ENCODE measurements at regions not wholly inside any gene's neighbourhood (a gene's known extent, or its start where the extent isn't known, plus 50 kb on each side); places are given as distances from the start of the nearest gene placed in this dataset.

DNA sequence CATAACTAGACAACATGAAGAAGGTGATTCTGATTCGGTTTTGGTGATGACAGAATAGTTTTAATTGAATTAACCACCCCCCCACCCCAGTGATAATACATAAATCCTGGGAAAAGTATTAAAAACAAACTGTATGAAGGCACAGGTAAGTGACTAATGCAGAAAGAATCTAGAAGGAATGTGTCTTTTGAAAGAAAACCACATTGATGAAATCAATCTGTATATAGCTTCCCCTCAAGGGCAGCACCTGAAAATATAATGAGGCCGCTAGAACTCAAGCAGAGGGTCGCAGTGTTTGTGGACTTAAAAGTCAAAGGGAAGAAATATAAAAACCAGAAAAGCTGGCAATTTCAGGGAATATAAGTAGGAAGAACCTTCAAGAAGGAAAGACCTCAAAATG, 580.5 kb upstream of the CHORDC1 start:
- no peak for DNase-seq

DNA sequence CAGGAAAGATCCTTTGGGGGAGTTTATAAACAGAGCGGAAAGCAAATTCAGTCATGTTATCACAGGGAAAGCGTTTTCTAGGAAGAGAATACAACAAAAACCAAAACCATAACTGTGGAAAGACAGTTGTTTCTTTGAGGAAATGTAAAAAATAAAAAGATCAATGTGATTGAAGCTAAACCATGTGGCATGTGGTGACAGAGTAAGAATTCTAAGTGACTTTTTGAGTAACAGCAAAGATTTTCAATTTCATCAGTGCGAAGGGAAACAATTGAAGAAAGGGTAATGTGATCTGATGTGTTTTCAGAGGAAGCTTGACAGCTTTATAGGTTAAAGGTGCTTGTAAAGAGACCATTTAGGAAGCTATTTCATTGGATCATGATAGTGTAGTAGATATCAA, 575.9 kb upstream of the CHORDC1 start:
- no peak for DNase-seq

GRCh38 chr11:90795746-90796145, 572.9 kb upstream of the CHORDC1 start:
- DNase-seq: no peak

GRCh38 chr11:90788961-90789360, 566.1 kb upstream of the CHORDC1 start:
- no peak for DNase-seq

DNA sequence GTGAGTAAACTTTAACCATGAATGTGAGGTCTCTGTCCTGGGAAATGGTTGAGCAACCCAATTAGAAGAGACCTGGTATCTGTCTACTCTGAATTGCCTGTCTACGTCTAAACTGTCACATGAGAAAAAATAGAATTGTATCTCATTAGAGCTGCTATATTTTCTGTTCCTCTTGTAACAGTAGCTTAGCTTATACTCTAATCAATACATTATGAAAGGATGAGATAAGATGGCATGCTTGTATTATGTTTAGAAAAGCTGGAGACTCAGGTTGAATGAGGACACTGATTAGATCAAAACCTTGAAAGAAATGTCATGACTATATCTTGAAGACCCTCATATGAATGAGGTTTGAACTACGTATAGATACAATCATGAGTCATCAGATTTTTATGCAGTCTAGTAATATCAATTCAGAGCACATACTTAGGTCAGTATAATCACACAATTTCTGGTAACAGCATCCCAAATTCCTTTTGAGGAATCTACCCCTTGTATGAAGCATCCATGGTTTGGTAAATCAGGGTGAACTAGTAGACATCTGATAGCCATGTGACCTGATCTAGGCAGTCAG, 561.5 kb upstream of the CHORDC1 start:
- DNase-seq: no peak

GRCh38 chr11:90783111-90783510, 560.3 kb upstream of the CHORDC1 start:
- no peak for DNase-seq

GRCh38 chr11:90779098-90779497, 556.2 kb upstream of the CHORDC1 start:
- DNase-seq: no peak

- DNase-seq: no peak
Measured at GRCh38 chr11:90775567-90776165, 552.8 kb upstream of the CHORDC1 start.

DNA sequence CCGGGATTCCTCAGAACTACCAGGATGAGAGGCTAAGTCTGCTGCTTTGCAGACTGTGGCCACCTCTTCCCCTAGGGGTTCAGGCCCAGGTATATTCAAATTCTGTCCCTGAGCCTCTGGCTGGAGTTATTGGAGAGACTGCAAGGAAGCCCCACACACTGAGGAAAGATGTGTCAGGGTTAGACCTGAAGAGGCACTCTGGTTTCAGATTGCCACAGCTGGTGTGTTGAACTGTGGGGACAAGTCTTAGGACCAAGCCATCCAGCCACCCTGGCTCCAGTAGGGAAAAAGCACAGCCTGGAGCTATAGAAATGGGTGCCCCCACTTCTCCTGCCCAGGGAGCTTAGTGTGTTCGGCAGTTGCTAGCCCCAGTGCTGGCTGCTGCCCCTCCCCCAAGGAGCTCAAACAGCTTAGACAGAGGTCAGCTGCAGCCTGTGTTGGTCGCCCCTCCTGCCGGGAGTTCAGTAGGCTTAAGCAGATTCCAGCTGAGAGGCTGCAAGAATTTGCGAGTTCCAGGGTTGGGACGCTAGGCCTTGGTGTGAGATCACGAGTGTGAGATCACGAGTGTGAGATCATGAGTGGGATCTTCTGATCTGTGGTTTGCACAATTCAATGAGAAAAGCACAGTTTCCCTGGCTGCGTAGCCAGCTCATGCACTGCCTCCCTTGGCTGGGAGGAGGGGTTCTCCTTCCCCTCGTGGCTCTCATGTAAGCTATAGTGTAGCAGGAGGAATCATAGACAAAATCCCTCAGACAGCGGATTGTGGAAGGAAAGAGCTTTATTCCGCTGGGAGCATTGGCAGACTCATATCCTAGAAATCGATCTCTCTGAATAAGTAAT, 552.1 kb upstream of the CHORDC1 start:
- no peak for DNase-seq

DNA sequence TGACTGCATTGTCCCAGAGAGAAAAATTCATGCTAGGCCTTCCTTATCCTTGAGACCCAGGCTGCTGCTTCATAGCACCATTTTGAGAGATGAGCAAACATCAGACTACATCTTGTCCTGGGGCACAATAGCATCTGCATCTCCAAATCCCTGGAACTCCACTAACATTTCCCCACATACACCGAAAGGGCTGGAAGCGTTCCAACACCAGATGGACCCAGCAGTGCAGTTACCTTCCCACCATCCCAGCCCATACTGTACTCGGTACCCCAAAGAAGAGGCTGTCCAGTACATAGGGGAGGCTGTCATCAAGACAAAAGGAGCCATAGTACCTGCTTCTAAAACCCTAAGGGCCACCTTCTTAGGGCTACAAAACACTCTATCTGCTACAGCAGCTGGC, 547.2 kb upstream of the CHORDC1 start:
- DNase-seq: no peak

DNA sequence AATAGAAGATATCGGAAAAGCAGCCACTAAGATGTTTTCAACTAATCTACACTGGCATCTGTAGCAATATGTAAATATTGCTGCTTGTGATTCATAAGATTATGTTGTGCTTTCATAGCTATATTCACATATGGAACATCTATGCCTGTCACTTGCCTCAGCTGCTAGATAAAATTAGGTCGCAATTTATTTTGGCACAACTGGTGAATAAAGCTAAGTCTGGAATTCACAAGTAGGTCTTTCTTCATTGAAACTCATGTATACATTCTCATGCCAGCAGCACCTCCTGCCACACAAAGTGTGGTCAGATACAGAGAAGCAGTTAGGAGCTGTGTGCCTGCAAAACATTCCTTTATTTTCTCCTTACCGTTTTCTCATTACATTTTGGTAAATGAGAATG, 543.3 kb upstream of the CHORDC1 start:
- no peak for DNase-seq

- DNase-seq: no peak
Measured at GRCh38 chr11:90764691-90765090, 541.8 kb upstream of the CHORDC1 start.

- no peak for DNase-seq
Measured at GRCh38 chr11:90757849-90758494, 535.1 kb upstream of the CHORDC1 start.

DNA sequence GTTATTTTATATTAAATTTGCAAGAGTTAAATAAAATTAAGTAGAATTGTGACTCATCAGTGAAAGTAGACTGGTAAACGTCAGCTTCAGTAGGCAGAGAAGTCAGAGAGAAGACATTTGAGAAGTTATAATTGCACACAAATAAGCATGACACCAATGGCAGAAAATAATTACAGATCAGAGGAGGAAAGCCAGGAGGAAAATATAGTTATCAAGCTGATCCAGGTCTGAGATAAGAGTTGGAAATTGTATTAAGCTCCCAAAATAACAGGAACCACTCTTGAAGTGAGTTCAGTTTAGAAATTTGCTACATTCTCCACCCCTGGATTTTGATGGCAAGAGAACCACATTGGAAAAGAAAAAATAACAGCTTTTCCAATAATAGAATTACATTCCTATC, 533.8 kb upstream of the CHORDC1 start:
- no peak for DNase-seq

DNA sequence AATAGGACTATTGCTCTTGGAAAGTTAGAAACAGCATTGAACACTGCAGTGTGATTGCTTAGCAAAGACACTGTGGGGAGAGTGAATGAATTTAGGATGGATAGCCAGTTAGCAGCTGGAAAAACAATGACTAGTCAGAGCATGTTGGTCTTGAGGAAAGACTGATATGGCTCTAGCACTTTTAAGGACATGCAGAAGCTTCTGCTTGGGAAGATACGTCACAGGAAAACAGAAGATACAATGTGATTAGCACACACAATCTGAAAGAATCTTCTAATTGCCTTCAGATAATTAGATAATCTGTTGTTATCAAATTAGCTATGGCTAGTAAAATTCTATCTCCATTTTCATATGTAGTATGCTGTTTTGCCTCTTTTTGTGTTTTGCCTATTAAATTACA, 530.7 kb upstream of the CHORDC1 start:
- no peak for DNase-seq

DNA sequence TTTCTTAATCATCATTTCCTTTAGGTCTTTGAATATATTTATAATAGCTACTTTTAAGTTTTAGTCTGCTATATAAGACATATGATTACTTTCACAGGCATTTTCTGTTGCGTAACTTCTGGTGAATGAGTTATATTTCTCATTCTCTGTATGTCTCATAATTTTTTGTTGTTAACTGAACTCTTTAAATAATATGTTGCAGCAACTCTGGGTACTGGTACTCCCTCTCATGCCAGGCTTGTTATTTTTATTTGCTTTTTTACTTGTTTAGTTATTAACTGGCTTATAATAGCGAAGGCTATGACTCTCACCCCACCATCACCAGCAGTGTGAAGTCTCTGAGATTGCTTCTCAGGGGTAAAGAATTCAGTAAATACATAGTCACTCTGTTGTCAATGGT, 524.2 kb upstream of the CHORDC1 start:
- DNase-seq: no peak

DNA sequence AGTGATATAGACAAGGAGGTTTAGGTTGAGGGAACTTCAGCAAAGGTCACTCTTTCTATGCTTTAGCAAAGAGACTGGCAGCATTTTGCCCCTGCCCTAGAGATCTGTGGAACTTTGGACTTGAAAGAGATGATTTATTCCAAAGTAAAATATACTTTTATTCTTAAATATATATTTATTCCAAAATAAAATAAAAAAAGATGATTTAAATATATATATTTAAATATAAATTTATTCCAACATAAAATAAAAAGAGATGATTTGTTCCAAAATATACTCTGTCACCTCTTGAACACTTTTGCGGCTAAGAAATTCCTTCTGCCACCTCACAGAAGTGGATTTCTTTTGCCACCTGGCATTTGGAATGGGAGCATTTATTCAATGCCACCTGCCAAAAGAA, 521.3 kb upstream of the CHORDC1 start:
- DNase-seq: no peak

DNA sequence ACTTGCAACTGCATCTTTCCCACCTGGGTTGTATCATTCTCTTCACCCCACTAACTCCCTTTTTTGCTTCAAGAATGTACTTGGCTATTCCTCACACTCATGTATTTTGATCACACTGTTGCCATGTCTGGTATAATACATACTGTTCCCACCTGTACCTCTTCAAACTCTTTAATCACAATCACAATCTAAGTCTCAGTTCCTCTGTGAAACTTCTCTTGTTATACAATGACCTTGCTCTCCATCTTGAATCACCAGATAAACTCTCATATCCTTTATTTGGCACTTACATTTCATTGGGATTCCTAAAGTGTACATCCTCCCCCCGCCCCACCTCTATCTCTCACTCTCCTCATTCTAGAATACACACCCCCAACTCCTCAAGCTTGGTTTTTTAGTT, 516.0 kb upstream of the CHORDC1 start:
- no peak for DNase-seq

DNA sequence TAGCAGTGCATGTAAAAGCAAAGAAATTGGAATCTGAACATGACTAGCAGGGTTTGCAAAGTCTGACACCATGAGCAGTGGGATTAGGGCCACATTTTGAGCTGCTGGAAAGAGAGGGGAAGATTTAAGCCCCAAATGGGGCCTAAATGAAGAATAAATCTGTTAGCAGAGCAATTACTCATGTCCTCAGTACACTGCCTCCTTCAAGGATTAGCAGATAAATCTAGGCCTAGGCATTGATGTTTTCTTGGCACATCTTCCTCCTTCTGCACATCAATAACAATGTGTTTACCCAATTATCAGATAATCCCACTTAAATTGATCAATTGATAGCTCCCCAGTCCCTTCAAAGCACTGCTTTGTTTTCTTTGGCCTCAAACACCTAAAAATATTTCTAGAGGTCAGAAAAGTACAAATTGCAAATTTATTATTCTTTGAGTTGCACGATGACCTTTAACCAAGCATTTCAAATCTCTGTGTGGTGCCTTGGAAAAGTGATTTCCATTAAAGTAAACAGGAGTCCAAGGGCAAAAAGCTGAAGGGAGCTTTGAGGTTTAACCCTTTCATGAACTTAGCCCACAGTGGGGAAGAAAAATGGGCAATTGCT, 514.7 kb upstream of the CHORDC1 start:
- DNase-seq: no peak

DNA sequence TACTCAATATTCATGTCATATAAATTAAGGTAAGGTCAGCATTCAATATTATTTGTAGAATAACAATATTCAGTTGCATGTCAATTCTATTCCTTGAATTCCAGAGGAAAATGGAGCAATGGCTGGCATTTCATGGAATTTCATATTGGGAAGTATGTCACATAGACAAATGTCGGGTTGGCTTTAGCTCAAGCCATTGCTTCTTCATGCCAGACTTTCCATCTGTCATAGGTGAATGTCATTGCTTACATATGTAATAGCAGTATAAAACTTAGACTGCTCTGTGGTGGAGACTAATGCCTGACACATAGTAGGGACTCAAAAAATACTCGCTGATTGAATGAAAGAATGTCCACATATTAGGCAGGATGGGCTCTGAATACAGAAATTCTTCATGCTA, 509.6 kb upstream of the CHORDC1 start:
- no peak for DNase-seq

DNA sequence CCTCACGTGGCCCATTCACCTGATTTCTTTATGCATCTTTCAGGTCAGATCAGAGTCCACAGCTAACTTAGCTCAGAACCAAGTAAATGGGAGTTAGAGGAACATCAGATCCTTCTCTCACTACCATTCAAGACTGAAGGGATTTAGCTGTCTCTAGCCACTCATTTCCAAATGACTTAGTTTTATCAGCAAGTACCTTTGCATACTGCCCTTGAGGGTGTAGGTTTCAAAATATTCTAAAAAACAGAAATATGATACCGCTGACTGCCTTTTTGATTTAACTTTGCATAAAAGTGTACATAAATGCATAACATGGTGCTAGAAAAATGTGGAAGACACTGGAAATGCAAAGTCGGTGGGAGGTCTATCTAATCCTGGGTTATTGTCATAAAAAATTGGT, 500.6 kb upstream of the CHORDC1 start:
- DNase-seq: no peak

DNA sequence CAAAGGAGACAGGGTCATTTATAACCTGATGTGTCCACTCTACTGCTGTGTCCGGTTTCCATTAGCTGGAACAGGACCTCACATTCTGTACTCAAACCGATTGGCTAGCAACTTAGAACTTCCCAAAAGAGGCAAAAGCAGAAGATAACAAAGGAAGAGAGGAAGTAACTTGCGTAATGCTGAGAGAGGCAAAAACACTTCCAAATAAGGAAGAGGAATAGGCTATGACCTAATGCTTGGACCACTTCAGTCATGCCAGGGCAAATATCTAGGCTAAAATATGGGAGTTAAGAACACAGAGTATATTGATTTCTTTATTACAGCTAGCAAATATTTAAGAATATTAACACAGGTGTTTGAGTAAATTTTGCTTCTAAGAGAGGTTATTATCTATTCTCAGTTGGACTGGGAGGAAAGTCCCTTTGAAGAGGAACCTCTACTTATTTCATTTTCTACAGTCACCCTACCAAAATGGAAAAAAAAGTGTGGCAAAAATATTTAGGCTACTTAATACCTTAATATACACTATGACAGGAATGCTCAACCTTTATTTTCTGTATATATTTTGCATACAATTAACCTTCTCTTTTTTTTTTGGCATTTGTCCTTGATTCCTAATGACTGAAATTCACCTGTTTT, 499.8 kb upstream of the CHORDC1 start:
- no peak for DNase-seq

- no peak for DNase-seq
Measured at GRCh38 chr11:90717522-90717921, 494.7 kb upstream of the CHORDC1 start.

Data from midbrain (tissue), 1 donor.